ENCODE measurements at regions not wholly inside any gene's neighbourhood (a gene's known extent, or its start where the extent isn't known, plus 50 kb on each side); places are given as distances from the start of the nearest gene placed in this dataset.

DNA sequence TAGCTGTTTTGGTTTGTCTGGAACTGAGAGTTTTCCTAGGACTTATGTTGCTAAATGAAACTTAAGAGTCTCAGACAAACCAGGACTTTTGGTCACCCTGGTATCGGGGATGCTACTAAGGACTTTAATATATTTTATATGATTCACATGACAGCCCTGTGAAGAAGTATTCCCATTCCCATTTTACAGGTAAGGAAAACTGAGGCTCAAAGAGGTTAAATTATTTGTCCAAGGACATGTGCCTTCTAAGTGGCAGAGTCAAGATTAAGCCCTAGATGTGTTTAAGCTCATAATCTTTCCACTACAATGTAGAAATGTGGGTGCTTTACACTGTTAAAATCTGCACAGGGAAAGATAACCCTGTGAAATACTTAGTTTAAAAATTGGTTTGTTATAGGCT, 77.7 kb upstream of the ATP5MC3 start:
- TF ChIP-seq, protein P1, sequence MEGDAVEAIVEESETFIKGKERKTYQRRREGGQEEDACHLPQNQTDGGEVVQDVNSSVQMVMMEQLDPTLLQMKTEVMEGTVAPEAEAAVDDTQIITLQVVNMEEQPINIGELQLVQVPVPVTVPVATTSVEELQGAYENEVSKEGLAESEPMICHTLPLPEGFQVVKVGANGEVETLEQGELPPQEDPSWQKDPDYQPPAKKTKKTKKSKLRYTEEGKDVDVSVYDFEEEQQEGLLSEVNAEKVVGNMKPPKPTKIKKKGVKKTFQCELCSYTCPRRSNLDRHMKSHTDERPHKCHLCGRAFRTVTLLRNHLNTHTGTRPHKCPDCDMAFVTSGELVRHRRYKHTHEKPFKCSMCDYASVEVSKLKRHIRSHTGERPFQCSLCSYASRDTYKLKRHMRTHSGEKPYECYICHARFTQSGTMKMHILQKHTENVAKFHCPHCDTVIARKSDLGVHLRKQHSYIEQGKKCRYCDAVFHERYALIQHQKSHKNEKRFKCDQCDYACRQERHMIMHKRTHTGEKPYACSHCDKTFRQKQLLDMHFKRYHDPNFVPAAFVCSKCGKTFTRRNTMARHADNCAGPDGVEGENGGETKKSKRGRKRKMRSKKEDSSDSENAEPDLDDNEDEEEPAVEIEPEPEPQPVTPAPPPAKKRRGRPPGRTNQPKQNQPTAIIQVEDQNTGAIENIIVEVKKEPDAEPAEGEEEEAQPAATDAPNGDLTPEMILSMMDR (IDR thresholded peaks at IDR 0.05; ENCODE audit: low read length): no peak
- TF ChIP-seq EZH2 (IDR thresholded peaks at IDR 0.05; ENCODE audit: borderline replicate concordance, low read length): no peak
